OCI-LY1 (cell line): ENCODE measurements at regions not wholly inside any gene's neighbourhood (a gene's known extent, or its start where the extent isn't known, plus 50 kb on each side); places are given as distances from the start of the nearest gene placed in this dataset.

ENCODE experiments used
- H2AFZ ChIP-seq: fragments of 200-600 bp; sonication (generic), shearing (Covaris generic); 2 replicates; pipeline ENCODE4 v1.6.0; 2014; ENCODE audit warnings: antibody characterized with exemption, mild to moderate bottlenecking, low read length
- H3F3A ChIP-seq: fragments of 200-600 bp; sonication (generic), shearing (Covaris generic); 2 replicates; pipeline ENCODE4 v1.6.0; 2014; ENCODE audit warnings: mild to moderate bottlenecking, antibody characterized with exemption, low read length, moderate library complexity; ENCODE audit not compliant: insufficient read depth
- H3K27ac ChIP-seq: fragments of 200-600 bp; sonication (generic); 2 replicates; pipeline ENCODE4 v1.5.1; 2014; ENCODE audit warnings: low read length, mixed run types, mild to moderate bottlenecking, low read depth; ENCODE audit not compliant: poor library complexity, severe bottlenecking
- H3K27me3 ChIP-seq: fragments of 200-600 bp; sonication (generic); 2 replicates; pipeline ENCODE4 v1.6.0; 2014; ENCODE audit warnings: antibody characterized with exemption, mild to moderate bottlenecking, low read length, moderate library complexity; ENCODE audit not compliant: insufficient read depth
- H3K36me3 ChIP-seq: fragments of 200-600 bp; sonication (generic); 2 replicates; pipeline ENCODE4 v1.6.1; 2014; ENCODE audit warnings: mild to moderate bottlenecking, antibody characterized with exemption, low read length, moderate library complexity, mixed read lengths; ENCODE audit not compliant: insufficient read depth
- H3K4me1 ChIP-seq: fragments of 200-600 bp; sonication (generic); 2 replicates; pipeline ENCODE4 v1.5.1; 2014; ENCODE audit warnings: mild to moderate bottlenecking, low read length, moderate library complexity; ENCODE audit not compliant: insufficient read depth, severe bottlenecking
- H3K4me2 ChIP-seq: fragments of 200-600 bp; sonication (generic), shearing (Covaris generic); 2 replicates; pipeline ENCODE4 v1.6.1; 2014; ENCODE audit warnings: low read length
- H3K4me3 ChIP-seq: fragments of 200-600 bp; sonication (generic); 2 replicates; pipeline ENCODE4 v1.5.1; 2014; ENCODE audit warnings: low read length, low read depth, mild to moderate bottlenecking, mixed read lengths; ENCODE audit not compliant: poor library complexity, severe bottlenecking
- H3K79me2 ChIP-seq: fragments of 200-600 bp; shearing (Covaris generic); 2 replicates; pipeline ENCODE4 v1.6.1; 2016; ENCODE audit warnings: mixed run types, low read length, mixed read lengths; ENCODE audit not compliant: insufficient read depth
- H3K9ac ChIP-seq: fragments of 200-600 bp; sonication (generic), shearing (Covaris generic); 2 replicates; pipeline ENCODE4 v1.6.1; 2014; ENCODE audit warnings: mild to moderate bottlenecking, low read length, mixed read lengths
- H3K9me2 ChIP-seq: fragments of 200-600 bp; sonication (generic), shearing (Covaris generic); 2 replicates; pipeline ENCODE4 v1.6.1; 2014; ENCODE audit warnings: low read depth, mild to moderate bottlenecking, low read length, mixed read lengths
- H3K9me3 ChIP-seq: fragments of 200-600 bp; shearing (Covaris generic); 2 replicates; pipeline ENCODE4 v1.6.1; 2014; ENCODE audit warnings: low read length, mixed read lengths
- H4K20me1 ChIP-seq: fragments of 200-600 bp; sonication (generic), shearing (Covaris generic); 2 replicates; pipeline ENCODE4 v1.6.0; 2016; ENCODE audit warnings: mild to moderate bottlenecking, low read length; ENCODE audit not compliant: insufficient read depth
- CTCF ChIP-seq: fragments of 200-600 bp; sonication (generic), shearing (Covaris generic); IDR thresholded peaks from 2 replicates; pipeline ENCODE4 v1.5.1; 2017; ENCODE audit warnings: mild to moderate bottlenecking, antibody characterized with exemption, low read length, moderate library complexity, mixed read lengths
- EZH2 ChIP-seq: fragments of 200-600 bp; sonication (generic), shearing (Covaris generic); IDR thresholded peaks from 2 replicates; pipeline ENCODE4 v1.8.0; 2017; ENCODE audit warnings: borderline replicate concordance, mixed run types, mild to moderate bottlenecking, antibody characterized with exemption, low read length, moderate library complexity, mixed read lengths

GRCh38 chr6:168920289-168920688 lies 333.4 kb downstream of the THBS2 start:
- no peaks in the 10 kb centered on the region for H3K36me3 ChIP-seq
- H3K9me2 ChIP-seq = no peaks in the 10 kb centered on the region
- no peaks in the 10 kb centered on the region for H3K4me1 ChIP-seq
- H4K20me1 ChIP-seq = no peaks in the 10 kb centered on the region
- H3K79me2 ChIP-seq = no peaks in the 10 kb centered on the region
- H3K27me3 ChIP-seq = no peaks in the 10 kb centered on the region
- H3K27ac ChIP-seq = no peak overlapping the region
- no peak overlapping the region for H3K9ac ChIP-seq
- H3K9me3 ChIP-seq = no peaks in the 10 kb centered on the region
- no peaks in the 10 kb centered on the region for H3F3A ChIP-seq
- TF ChIP-seq EZH2 = no peak
- no peak for TF ChIP-seq CTCF
- H2AFZ ChIP-seq = no peak overlapping the region
- no peak overlapping the region for H3K4me2 ChIP-seq
- no peak overlapping the region for H3K4me3 ChIP-seq

GRCh38 chr6:168919470-168920179 lies 334.0 kb downstream of the THBS2 start:
- Histone ChIP-seq H3K4me1 (no peaks in the 10 kb centered on the region), H3K79me2 (no peaks in the 10 kb centered on the region), H4K20me1 (no peaks in the 10 kb centered on the region), H3K9ac (no peak overlapping the region), H2AFZ (no peak overlapping the region), H3K4me2 (no peak overlapping the region), H3K27me3 (no peaks in the 10 kb centered on the region), H3F3A (no peaks in the 10 kb centered on the region), H3K9me3 (no peaks in the 10 kb centered on the region), H3K9me2 (no peaks in the 10 kb centered on the region), H3K4me3 (no peak overlapping the region), H3K27ac (no peak overlapping the region), H3K36me3 (no peaks in the 10 kb centered on the region)
- TF ChIP-seq EZH2 = no peak
- TF ChIP-seq CTCF = no peak

- Histone ChIP-seq H4K20me1 (no peaks in the 10 kb centered on the region), H2AFZ (no peak overlapping the region), H3K27ac (no peak overlapping the region), H3F3A (no peaks in the 10 kb centered on the region), H3K36me3 (no peaks in the 10 kb centered on the region), H3K4me3 (no peak overlapping the region), H3K4me2 (no peak overlapping the region), H3K4me1 (no peaks in the 10 kb centered on the region), H3K9me3 (no peaks in the 10 kb centered on the region), H3K9me2 (no peaks in the 10 kb centered on the region), H3K9ac (no peak overlapping the region), H3K79me2 (no peaks in the 10 kb centered on the region), H3K27me3 (no peaks in the 10 kb centered on the region)
- TF ChIP-seq CTCF = no peak
- no peak for TF ChIP-seq EZH2
These were observed 337.0 kb downstream of the THBS2 start for GRCh38 chr6:168916576-168917211.
